GM21360 (cell line): ENCODE measurements at regions not wholly inside any gene's neighbourhood (a gene's known extent, or its start where the extent isn't known, plus 50 kb on each side); places are given as distances from the start of the nearest gene placed in this dataset.

ENCODE experiments used
- ATAC-seq: cut with Tn5 transposase; IDR thresholded peaks from one replicate; pipeline ENCODE4 v1.9.1; 2021; ENCODE audit warnings: mild to moderate bottlenecking, moderate library complexity; ENCODE audit not compliant: unreplicated experiment

- no peak for ATAC-seq
These were observed 52.8 kb upstream of the SLC44A1 start for GRCh38 chr9:105191508-105192121.

DNA sequence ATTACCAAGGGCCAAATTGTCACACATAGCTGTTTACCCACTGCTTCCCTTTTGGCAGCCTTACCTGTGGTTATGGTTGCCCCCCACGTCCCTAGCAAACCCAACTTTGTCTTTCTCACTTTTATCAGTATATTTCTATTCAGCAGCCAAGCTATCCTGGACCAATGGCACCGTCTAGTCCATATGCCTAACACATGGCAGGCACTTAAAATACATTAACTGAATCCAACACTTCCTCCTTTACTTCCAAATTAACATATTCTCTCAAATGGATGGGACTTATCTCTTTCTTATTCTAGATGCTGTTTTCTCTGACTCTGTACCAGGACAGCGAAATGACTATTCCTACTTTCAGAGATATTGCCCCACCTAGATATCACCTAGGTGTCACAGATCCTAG, 50.9 kb upstream of the SLC44A1 start:
- no peak for ATAC-seq

DNA sequence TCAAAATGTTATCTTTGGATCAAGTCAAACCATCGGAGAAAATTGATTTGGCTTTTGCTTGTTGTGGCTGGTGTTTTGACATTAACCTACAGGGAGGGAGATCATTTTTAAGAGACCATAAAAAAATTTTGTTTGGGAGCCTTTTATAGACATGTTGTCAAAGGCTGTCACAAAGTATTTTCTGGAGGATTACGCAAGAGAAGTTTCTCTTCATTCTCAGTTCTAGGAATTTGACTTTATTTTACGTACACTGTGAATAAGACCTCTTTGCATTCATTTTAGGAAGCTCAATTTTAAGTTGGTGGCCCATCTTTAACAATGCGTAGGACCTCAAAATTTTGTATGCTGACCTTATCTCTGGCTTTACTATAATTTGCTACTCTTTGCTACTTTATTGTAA, 50.2 kb upstream of the SLC44A1 start:
- ATAC-seq, result no peak
